ENCODE measurements at regions not wholly inside any gene's neighbourhood (a gene's known extent, or its start where the extent isn't known, plus 50 kb on each side); places are given as distances from the start of the nearest gene placed in this dataset.

DNA sequence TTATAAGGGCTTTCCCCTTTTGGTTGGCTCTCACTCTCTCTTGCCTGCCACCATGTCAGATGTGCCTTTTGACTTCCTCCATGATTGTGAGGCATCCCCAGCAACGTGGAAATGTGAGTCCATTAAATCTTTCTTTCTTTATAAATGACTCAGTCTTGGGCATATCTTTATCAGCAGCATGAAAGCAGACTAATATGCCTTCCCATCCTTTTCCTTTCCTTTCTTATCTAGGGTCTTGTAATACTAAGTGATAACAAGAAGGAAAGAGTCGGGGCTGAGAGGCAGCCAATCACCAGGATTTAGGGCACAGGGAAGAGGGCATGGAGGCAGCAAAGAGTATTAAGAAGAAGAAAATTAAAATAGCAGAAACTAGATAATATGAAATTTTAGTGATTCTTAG, 62.0 kb upstream of the JCAD start:
- TF ChIP-seq EZH2 (IDR thresholded peaks at IDR 0.05; ENCODE audit: borderline replicate concordance, control insufficient read depth, low read depth, low read length) (no peak), BACH1 (IDR thresholded peaks at IDR 0.05; ENCODE audit: borderline replicate concordance) (no peak), SMAD5 (IDR thresholded peaks at IDR 0.05; ENCODE audit: low read depth) (no peak)

Measured in GM12878 (cell line).